ENCODE measurements at regions not wholly inside any gene's neighbourhood (a gene's known extent, or its start where the extent isn't known, plus 50 kb on each side); places are given as distances from the start of the nearest gene placed in this dataset.

GRCh38 chr9:19700699-19701098, 88.1 kb downstream of the SLC24A2 start:
- TF ChIP-seq CTCF (IDR thresholded peaks at IDR 0.05) (no peak), EZH2phosphoT487 (IDR thresholded peaks at IDR 0.05) (no peak)
